NB4 (cell line): ENCODE measurements at regions not wholly inside any gene's neighbourhood (a gene's known extent, or its start where the extent isn't known, plus 50 kb on each side); places are given as distances from the start of the nearest gene placed in this dataset.
"Not testable (repeated sequence)": the region's sequence is repeated elsewhere in the genome, so short reads cannot be mapped to it uniquely, and the experiment has no call there.

ENCODE experiments used
- DNase-seq: peaks from one replicate; pipeline ENCODE4 v3.0.0; 2010; ENCODE audit warnings: low read depth
- H3K4me3 ChIP-seq: one replicate; pipeline ENCODE4 v1.5.1; 2011; ENCODE audit warnings: mild to moderate bottlenecking, low read depth, low read length, moderate library complexity
- CTCF ChIP-seq: IDR thresholded peaks from one replicate; pipeline ENCODE4 v1.5.1; 2012; ENCODE audit warnings: low read depth, low read length
- MYC ChIP-seq: IDR thresholded peaks from 2 replicates; pipeline ENCODE4 v1.6.1; 2011; ENCODE audit warnings: low read depth, low read length
- POLR2A ChIP-seq: IDR thresholded peaks from 2 replicates; pipeline ENCODE4 v1.6.1; 2011; ENCODE audit warnings: mild to moderate bottlenecking; ENCODE audit not compliant: insufficient read length; ENCODE audit errors: extremely low read depth
- TF ChIP-seq, protein P1 (sequence below): IDR thresholded peaks from 2 replicates; pipeline ENCODE4 v1.6.1; 2011; ENCODE audit warnings: low read depth, low read length

DNA sequence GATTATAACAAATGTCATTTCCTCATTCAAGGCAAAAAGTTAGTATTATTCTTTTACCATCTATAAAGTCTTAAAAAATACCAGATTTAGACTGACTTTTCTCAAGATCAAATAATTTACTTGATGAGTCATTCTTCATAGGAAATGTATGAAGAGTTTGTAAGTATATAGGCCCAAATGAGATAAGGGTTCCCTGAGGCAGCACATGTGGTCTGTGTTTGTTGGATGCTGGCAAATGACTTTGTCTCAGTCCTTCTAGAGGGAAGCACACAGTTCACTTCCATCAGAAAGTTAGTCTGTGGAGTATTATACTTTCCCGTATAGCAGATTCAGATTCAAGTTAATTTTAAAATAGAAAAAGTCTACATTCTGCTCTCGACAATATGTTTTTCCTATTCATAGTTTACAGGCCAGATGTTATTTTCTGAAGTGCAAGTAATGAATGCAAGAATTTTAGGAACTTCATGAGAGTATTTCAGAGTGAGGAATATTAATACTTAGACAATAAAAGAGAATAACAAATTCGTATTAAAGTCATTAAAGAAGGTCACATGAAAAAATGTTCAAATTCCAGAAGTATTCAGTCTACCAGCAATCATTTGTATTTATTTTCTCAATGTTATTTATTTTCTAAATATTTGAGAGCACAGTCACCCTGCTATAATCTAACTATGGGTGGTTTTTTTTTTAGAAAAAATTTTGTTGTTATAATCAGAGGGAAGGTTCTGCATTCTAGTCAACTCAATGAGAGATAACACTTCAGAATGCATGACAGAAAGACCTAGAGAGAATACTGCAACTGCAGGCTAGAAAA, 601.8 kb upstream of the ZFP42 start:
- TF ChIP-seq CTCF (no peak), MYC (no peak), POLR2A (no peak)
- TF ChIP-seq, protein P1, sequence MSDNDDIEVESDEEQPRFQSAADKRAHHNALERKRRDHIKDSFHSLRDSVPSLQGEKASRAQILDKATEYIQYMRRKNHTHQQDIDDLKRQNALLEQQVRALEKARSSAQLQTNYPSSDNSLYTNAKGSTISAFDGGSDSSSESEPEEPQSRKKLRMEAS: no peak
- H3K4me3 ChIP-seq: no peak overlapping the region
- no peak for DNase-seq

GRCh38 chr4:187396106-187396505, 599.5 kb upstream of the ZFP42 start:
- no peak overlapping the region for H3K4me3 ChIP-seq
- TF ChIP-seq, protein P1: no peak
- no peak for TF ChIP-seq CTCF
- no peak for TF ChIP-seq POLR2A
- no peak for TF ChIP-seq MYC
- no peak for DNase-seq

GRCh38 chr4:187408447-187408846, 587.1 kb upstream of the ZFP42 start:
- not testable (repeated sequence) for DNase-seq, H3K4me3 ChIP-seq

GRCh38 chr4:187413564-187414358, 581.8 kb upstream of the ZFP42 start:
- DNase-seq: no peak
- TF ChIP-seq MYC (no peak), POLR2A (no peak), CTCF (no peak)
- TF ChIP-seq, protein P1: no peak
- no peak overlapping the region for H3K4me3 ChIP-seq

- DNase-seq: no peak
- no peak overlapping the region for H3K4me3 ChIP-seq
- TF ChIP-seq CTCF: no peak
- TF ChIP-seq MYC: no peak
- TF ChIP-seq, protein P1: no peak
- TF ChIP-seq POLR2A: no peak
Measured at GRCh38 chr4:187414716-187415115, 580.9 kb upstream of the ZFP42 start.

DNA sequence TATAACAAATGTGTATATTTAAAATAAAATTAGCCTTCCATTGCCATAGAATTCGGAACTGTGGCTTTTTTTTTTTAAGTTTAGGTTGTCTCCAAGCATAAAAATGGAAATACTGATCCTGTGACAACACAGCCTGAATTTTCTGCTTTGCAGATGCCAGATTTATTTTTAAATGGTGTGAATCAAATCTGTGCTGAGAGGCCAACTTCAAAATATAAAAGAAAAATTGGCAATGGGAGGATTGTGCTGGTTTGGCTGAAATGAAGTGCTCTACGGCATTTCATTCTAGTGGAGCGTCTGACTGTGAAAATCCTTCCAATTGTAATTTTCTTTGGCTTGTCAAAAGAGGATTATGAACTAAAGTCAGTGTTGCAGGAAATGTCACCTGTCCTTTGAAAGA, 580.3 kb upstream of the ZFP42 start:
- TF ChIP-seq MYC (no peak), POLR2A (no peak), CTCF (no peak)
- TF ChIP-seq, protein P1: no peak
- DNase-seq: no peak

More for the DNA sequence above, 580.3 kb upstream of the ZFP42 start:
- no peak overlapping the region for H3K4me3 ChIP-seq
